Transverse colon (tissue), 4 donors: ENCODE measurements at regions not wholly inside any gene's neighbourhood (a gene's known extent, or its start where the extent isn't known, plus 50 kb on each side); places are given as distances from the start of the nearest gene placed in this dataset.

ENCODE experiments used
- DNase-seq: peaks from one replicate; pipeline ENCODE4 v3.0.0-alpha.2; 2019
- H3K27ac ChIP-seq, 4 donors: fragments of 200-600 bp; sonication (generic); 2 replicates each; pipeline ENCODE4 v1.5.1; 2016 to 2018; ENCODE audit warnings: inconsistent platforms in 4 of 4
- H3K27me3 ChIP-seq: fragments of 200-600 bp; sonication (generic); 2 replicates; pipeline ENCODE4 v1.5.1; 2017; ENCODE audit warnings: inconsistent platforms
- H3K36me3 ChIP-seq, 4 donors: fragments of 200-600 bp; sonication (generic); 2 replicates each; pipeline ENCODE4 v1.5.1; 2017 to 2019; ENCODE audit warnings: inconsistent platforms in 4 of 4
- H3K4me1 ChIP-seq, 4 donors: fragments of 200-600 bp; sonication (generic); 2 replicates each; pipeline ENCODE4 v1.5.1; 2017 to 2020; ENCODE audit warnings: inconsistent platforms in 4 of 4
- H3K4me3 ChIP-seq, 4 donors: fragments of 200-600 bp; sonication (generic); 1 replicate in 1 of 4; 2 replicates in 3 of 4; pipeline versions ENCODE4 v1.5.1 to v1.6.1; 2017 to 2019; ENCODE audit warnings: inconsistent platforms in 4 of 4
- H3K9me3 ChIP-seq, 2 donors: fragments of 200-600 bp; sonication (generic); 2 replicates each; pipeline ENCODE4 v1.5.1; 2017 to 2019; ENCODE audit warnings: inconsistent platforms in 2 of 2
- EP300 ChIP-seq: sonication (generic); formaldehyde crosslinking; IDR thresholded peaks from one replicate; pipeline ENCODE4 v1.6.1; 2017; ENCODE audit warnings: antibody characterized with exemption, low read depth
- POLR2A ChIP-seq: fragments of 450-650 bp; IDR thresholded peaks from one replicate; pipeline ENCODE4 v1.6.1; 2016; ENCODE audit warnings: antibody characterized with exemption, mild to moderate bottlenecking, moderate library complexity
- POLR2AphosphoS5 ChIP-seq, 3 donors: sonication (generic); formaldehyde crosslinking; IDR thresholded peaks; one replicate each; pipeline ENCODE4 v1.6.1; 2016; ENCODE audit warnings: antibody characterized with exemption in 3 of 3
- WGBS, 2 donors: methylation state at CpG; one replicate each; pipeline ENCODE4 v1.1.5; 2018; ENCODE audit warnings: low coverage in 1 of 2; 5-methylcytosine and 5-hydroxymethylcytosine counted together
- in situ Hi-C, 4 donors: fragments of 200-750 bp; cut with MboI; loops; one replicate each; pipeline versions ENCODE4 v1.15.0 to v1.15.1; 2017; ENCODE audit warnings: low sequenced_read_pairs in 3 of 4, low pct_ligation_motif_present in 1 of 4, low pct_unique_long_range_greater_than_20kb in 1 of 4
- intact Hi-C: fragments of 100-400 bp; cut with DNase I; formaldehyde crosslinking; loops from one replicate; pipeline ENCODE4 v1.15.1; 2023; ENCODE audit warnings: low total_unique reads
- TF ChIP-seq, protein P1 (sequence below), 5 experiments: fragments of 200-600 bp in 3 of 5; fragments of 450-650 bp in 2 of 5; sonication (generic) in 3 of 5; IDR thresholded peaks; 1 replicate in 2 of 5; 2 replicates in 3 of 5; pipeline ENCODE4 v1.5.1; 2016 to 2017; ENCODE audit warnings: antibody characterized with exemption in 5 of 5, inconsistent platforms in 3 of 5, mild to moderate bottlenecking in 2 of 5, moderate library complexity in 1 of 5

DNA sequence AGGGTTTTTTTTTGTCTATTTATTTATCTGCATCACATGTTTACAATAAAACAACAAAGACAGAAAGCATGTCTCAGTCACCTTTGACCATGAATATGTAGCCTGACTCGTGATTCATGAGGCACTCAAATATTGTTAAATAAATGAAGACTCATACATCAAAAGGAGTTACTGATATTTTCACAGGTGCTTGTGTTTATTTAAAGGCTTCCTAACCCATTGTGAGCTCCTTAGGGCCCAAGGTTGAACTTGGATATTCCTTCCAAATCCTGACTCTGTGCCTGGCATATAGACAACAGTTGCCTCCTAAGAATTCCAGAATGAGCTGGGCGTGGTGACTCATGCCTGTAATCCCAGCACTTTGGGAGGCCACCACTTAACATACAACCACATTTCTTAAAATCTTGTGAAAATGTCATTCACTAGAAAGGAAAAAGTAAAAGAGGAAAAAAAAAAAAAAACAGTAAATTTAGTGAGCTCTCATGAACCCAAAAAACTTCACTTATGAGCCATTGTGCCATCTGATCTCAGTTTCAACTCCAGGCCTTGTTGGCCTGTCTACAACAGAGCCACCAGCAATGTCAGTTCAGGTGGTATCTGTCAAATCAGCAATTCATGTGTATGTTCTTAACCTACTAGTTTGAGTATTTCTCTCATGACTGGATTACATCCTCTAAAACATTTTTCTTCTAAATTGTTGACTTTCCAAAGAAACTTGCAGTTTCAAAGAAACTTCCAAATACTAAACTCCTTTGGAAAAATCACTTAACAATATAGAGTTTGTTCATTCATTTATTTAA, 162.7 kb upstream of the MARCKS start:
- H3K27ac ChIP-seq: no peak overlapping the region
- H3K27me3 ChIP-seq: no peaks in the 10 kb centered on the region
- no peak overlapping the region for H3K4me3 ChIP-seq
- TF ChIP-seq POLR2AphosphoS5 (IDR thresholded peaks at IDR 0.05) (no peak), POLR2A (no peak), EP300 (no peak)
- TF ChIP-seq, protein P1, sequence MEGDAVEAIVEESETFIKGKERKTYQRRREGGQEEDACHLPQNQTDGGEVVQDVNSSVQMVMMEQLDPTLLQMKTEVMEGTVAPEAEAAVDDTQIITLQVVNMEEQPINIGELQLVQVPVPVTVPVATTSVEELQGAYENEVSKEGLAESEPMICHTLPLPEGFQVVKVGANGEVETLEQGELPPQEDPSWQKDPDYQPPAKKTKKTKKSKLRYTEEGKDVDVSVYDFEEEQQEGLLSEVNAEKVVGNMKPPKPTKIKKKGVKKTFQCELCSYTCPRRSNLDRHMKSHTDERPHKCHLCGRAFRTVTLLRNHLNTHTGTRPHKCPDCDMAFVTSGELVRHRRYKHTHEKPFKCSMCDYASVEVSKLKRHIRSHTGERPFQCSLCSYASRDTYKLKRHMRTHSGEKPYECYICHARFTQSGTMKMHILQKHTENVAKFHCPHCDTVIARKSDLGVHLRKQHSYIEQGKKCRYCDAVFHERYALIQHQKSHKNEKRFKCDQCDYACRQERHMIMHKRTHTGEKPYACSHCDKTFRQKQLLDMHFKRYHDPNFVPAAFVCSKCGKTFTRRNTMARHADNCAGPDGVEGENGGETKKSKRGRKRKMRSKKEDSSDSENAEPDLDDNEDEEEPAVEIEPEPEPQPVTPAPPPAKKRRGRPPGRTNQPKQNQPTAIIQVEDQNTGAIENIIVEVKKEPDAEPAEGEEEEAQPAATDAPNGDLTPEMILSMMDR (IDR thresholded peaks at IDR 0.05): no peak
- no peaks in the 10 kb centered on the region for H3K9me3 ChIP-seq
- 57 to 88% methylated on average over 1 to 2 of the region's 2 CpGs for WGBS, 2 donors
- in situ Hi-C loops (no loop called here), intact Hi-C loops (no loop called here)
- DNase-seq: no peak
- peaks cover 0 to 17% (median 2%) of the 10 kb centered on the region in 4 donors for H3K4me1 ChIP-seq
- no peaks in the 10 kb centered on the region for H3K36me3 ChIP-seq

DNA sequence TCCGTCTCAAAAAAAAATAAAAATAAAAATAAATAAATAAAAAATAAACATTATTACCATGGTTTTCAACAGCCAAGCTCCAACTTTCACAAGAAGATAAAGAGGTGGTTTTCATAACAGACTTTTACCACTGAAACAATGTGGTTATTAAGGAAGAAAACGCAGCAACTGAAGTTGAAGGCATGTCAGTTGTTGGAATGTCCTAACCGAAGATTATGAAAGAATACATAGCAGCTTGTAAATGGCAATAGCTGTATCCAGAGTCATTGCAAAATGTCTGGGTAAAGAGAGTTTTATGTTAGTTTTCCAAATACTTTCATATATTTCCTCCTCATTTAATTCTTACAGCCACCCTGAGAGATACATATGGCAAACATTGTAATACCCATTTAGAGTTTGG, 161.6 kb upstream of the MARCKS start:
- H3K4me3 ChIP-seq: no peak overlapping the region
- WGBS, 2 donors: 50% methylated on average over 2 to 3 of the region's 3 CpGs
- H3K4me1 ChIP-seq: peaks cover 0 to 17% (median 2%) of the 10 kb centered on the region in 4 donors
- H3K9me3 ChIP-seq: no peaks in the 10 kb centered on the region
- TF ChIP-seq POLR2A (no peak), EP300 (no peak), POLR2AphosphoS5 (IDR thresholded peaks at IDR 0.05) (no peak)
- TF ChIP-seq, protein P1 (IDR thresholded peaks at IDR 0.05): no peak
- in situ Hi-C loops (no loop called here), intact Hi-C loops (no loop called here)
- no peaks in the 10 kb centered on the region for H3K27me3 ChIP-seq
- no peak for DNase-seq
- H3K36me3 ChIP-seq: no peaks in the 10 kb centered on the region
- H3K27ac ChIP-seq: no peak overlapping the region

DNA sequence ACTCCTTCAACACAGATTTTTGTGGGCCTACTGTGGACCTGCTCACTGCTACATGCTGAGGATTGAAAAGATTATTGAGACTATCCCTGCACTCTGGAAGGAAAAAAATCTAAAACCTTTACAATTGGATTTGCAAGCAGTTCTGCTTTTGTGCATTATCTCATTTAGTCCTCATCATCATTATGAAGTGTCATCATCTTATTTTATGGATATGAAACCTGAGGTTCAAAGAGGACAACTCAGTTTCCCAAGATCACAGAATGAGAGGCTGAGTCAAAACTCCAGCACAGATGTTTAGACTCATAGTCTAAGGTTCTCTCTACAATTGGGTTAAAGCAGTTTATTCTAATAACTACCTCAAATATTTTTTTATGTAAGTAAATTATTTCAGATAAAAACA, 160.2 kb upstream of the MARCKS start:
- peaks cover 0 to 21% (median 5%) of the 10 kb centered on the region in 4 donors for H3K4me1 ChIP-seq
- no peaks in the 10 kb centered on the region for H3K9me3 ChIP-seq
- TF ChIP-seq POLR2A (no peak), POLR2AphosphoS5 (IDR thresholded peaks at IDR 0.05) (no peak), EP300 (no peak)
- TF ChIP-seq, protein P1 (IDR thresholded peaks at IDR 0.05): no peak
- DNase-seq: no peak
- intact Hi-C loops: no loop called here
- H3K4me3 ChIP-seq: no peak overlapping the region
- no peaks in the 10 kb centered on the region for H3K27me3 ChIP-seq
- no peaks in the 10 kb centered on the region for H3K36me3 ChIP-seq
- in situ Hi-C loops: no loop called here
- H3K27ac ChIP-seq: no peak overlapping the region

DNA sequence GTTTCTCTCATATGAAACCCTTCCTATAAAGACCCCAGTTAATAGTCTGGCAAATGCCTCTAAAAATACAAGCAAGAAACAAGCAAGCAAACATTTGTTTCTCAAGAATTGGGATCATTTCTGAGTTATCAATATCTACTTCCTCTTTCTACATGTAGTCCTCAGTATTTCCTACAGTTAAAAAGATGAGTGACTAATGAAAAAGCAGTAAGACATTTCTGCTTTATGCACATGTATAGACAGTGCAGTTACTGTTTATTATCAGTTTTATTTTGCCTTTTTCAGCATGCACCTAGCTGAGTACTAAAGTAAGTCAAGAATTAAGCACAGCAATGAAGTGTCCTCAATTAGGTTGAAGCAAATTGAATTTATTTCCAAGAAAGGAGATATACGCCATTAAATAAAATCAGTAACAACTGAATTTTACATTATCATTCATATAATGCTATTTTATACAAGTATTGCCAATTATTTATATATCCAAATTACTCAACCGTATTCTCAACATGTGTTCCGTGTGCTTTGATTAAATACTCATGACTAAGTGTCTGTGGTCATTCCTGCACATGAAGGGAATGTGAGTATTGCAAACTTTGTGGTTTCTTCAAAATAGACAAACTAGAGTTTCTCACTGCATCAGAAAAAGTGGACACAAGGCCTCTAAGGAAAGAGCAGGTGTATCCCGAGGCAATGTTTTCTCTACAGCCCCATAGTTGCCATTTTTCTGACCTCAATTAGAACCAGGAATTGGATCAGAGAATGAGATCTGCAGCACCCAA, 159.3 kb upstream of the MARCKS start:
- Histone ChIP-seq H3K9me3 (no peaks in the 10 kb centered on the region), H3K27ac (no peak overlapping the region), H3K36me3 (no peaks in the 10 kb centered on the region), H3K4me3 (no peak overlapping the region), H3K4me1 (peaks cover 0 to 28% (median 5%) of the 10 kb centered on the region in 4 donors), H3K27me3 (no peaks in the 10 kb centered on the region)
- 71 to 77% methylated on average over 4 of the region's 4 CpGs for WGBS, 2 donors
- TF ChIP-seq EP300 (no peak), POLR2A (no peak), POLR2AphosphoS5 (IDR thresholded peaks at IDR 0.05) (peak in 1 of 3 donors; percentile 18)
- TF ChIP-seq, protein P1 (IDR thresholded peaks at IDR 0.05): no peak
- in situ Hi-C loops (no loop called here), intact Hi-C loops (no loop called here)
- no peak for DNase-seq
